Lower lobe of right lung (tissue), 2 donors: ENCODE measurements at regions not wholly inside any gene's neighbourhood (a gene's known extent, or its start where the extent isn't known, plus 50 kb on each side); places are given as distances from the start of the nearest gene placed in this dataset.

Experiments
- ATAC-seq, 2 donors: fragments of 200-7000 bp; cut with Tn5 transposase; one replicate each; pipeline ENCODE4 v1.9.1; 2020 to 2022; ENCODE audit warnings: mild to moderate bottlenecking in 2 of 2, moderate library complexity in 2 of 2
- DNase-seq: peaks from one replicate; pipeline ENCODE4 v3.0.0-alpha.2; 2020
- H3K27ac ChIP-seq: fragments of 200-600 bp; one replicate; pipeline ENCODE4 v1.8.0; 2022
- H3K27me3 ChIP-seq: fragments of 200-600 bp; one replicate; pipeline ENCODE4 v1.8.0; 2022; ENCODE audit warnings: low read depth
- H3K36me3 ChIP-seq: fragments of 200-600 bp; one replicate; pipeline ENCODE4 v1.8.0; 2022; ENCODE audit warnings: mild to moderate bottlenecking
- H3K4me1 ChIP-seq: fragments of 200-600 bp; one replicate; pipeline ENCODE4 v1.8.0; 2022
- H3K4me3 ChIP-seq: fragments of 200-600 bp; one replicate; pipeline ENCODE4 v1.8.0; 2022; ENCODE audit warnings: mild to moderate bottlenecking
- H3K9me3 ChIP-seq: fragments of 200-600 bp; one replicate; pipeline ENCODE4 v1.8.0; 2022
- intact Hi-C: fragments of 100-400 bp; cut with DNase I; formaldehyde crosslinking; loops from one replicate; pipeline ENCODE4 v1.11.0; 2022
- TF ChIP-seq, protein P1 (sequence below): fragments of 200-600 bp; IDR thresholded peaks from one replicate; pipeline ENCODE4 v1.8.0; 2022; ENCODE audit warnings: antibody characterized with exemption, mild to moderate bottlenecking
- donor health status: DM: no; HTN: yes; CAD: no; lungs with severe emphysema.

DNA sequence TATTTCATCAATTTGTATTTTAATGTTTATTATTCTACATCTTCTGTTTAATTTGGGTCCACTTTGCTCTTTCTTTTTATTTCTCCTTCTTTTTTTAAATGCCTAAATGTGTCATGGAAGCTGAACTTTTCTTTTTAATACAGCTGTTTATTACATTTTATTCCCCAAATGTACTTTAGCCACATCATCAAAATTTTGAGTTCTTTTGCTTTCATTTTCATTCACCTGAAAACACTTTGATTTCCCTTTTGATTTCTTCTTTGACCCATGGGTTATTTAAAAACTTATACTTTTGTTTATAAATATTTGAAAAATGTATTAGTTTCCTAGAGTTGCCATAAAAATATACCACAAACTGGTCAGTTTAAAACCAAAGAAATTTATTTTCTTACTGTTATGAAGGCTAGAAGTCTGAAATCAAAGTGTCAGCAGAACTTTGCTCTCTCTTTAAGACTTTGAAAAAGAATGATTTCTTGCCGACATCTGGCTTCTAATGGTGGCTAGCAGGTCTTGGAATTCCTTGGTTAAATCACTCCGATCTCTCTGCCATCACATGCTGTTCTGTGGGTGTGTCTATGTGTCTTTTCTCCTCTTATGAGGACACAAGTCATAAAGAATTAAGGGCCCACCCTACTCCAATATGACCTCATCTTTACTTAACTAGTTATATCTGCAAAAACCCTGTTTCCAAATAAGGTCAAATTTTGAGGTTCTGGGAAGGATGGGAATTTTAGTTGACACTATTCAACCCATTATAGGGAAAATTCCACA lies 225.5 kb downstream of the ANKRD7 start:
- Histone ChIP-seq H3K4me3 (no peak overlapping the region), H3K4me1 (no peaks in the 10 kb centered on the region), H3K36me3 (no peaks in the 10 kb centered on the region), H3K9me3 (no peaks in the 10 kb centered on the region), H3K27me3 (no peaks in the 10 kb centered on the region), H3K27ac (no peak overlapping the region)
- TF ChIP-seq, protein P1, sequence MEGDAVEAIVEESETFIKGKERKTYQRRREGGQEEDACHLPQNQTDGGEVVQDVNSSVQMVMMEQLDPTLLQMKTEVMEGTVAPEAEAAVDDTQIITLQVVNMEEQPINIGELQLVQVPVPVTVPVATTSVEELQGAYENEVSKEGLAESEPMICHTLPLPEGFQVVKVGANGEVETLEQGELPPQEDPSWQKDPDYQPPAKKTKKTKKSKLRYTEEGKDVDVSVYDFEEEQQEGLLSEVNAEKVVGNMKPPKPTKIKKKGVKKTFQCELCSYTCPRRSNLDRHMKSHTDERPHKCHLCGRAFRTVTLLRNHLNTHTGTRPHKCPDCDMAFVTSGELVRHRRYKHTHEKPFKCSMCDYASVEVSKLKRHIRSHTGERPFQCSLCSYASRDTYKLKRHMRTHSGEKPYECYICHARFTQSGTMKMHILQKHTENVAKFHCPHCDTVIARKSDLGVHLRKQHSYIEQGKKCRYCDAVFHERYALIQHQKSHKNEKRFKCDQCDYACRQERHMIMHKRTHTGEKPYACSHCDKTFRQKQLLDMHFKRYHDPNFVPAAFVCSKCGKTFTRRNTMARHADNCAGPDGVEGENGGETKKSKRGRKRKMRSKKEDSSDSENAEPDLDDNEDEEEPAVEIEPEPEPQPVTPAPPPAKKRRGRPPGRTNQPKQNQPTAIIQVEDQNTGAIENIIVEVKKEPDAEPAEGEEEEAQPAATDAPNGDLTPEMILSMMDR, result no peak
- no peak for DNase-seq
- no peak for ATAC-seq
- intact Hi-C loops, result no loop called here

DNA sequence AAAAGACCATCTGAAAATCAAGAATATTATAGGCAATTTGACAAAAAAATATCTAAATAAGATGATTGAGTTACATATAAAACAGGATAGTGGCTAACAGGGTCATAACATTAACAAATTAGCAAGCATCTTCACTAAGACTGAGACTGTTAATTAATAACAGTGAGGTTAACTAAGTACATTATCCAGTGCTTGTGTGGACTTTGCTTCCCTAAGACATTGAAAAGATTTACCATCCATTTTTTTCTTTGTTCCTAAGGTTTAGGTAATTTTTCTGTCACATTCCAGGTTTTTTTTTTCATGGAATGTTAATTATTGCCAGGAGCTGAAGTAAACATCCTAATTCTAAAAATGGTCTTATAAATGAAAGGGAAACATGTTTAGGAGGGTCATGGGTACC lies 227.6 kb downstream of the ANKRD7 start:
- DNase-seq (no peak), ATAC-seq (no peak)
- intact Hi-C loops, result no loop called here
- Histone ChIP-seq H3K27me3 (no peaks in the 10 kb centered on the region), H3K36me3 (no peaks in the 10 kb centered on the region), H3K4me3 (no peak overlapping the region), H3K27ac (no peak overlapping the region), H3K4me1 (no peaks in the 10 kb centered on the region), H3K9me3 (no peaks in the 10 kb centered on the region)
- TF ChIP-seq, protein P1, result no peak

DNA sequence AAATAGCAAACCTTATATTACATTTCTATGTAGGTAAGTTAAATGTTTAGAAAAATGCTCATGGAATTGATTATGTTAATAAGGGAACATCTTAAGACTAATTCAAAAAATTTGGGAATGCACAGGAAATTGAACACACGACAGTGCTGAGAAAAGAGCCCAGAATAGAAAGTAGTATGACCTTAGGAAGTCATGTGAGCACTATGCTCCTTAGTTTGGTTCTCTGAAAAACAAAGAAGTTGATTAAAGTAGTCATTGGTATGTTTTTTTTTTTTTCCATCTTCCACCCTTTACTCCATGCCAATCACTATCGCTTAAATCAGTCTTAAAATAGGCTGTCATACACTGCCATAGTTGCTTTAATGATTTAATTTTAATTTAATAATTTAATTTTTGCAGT lies 242.9 kb downstream of the ANKRD7 start:
- no peak overlapping the region for H3K4me3 ChIP-seq
- ATAC-seq (no peak), DNase-seq (no peak)
- TF ChIP-seq, protein P1, result no peak
- no peaks in the 10 kb centered on the region for H3K27me3 ChIP-seq
- no peaks in the 10 kb centered on the region for H3K9me3 ChIP-seq
- H3K36me3 ChIP-seq, result no peaks in the 10 kb centered on the region
- no peaks in the 10 kb centered on the region for H3K4me1 ChIP-seq
- intact Hi-C loops, result no loop called here
- H3K27ac ChIP-seq, result no peak overlapping the region

DNA sequence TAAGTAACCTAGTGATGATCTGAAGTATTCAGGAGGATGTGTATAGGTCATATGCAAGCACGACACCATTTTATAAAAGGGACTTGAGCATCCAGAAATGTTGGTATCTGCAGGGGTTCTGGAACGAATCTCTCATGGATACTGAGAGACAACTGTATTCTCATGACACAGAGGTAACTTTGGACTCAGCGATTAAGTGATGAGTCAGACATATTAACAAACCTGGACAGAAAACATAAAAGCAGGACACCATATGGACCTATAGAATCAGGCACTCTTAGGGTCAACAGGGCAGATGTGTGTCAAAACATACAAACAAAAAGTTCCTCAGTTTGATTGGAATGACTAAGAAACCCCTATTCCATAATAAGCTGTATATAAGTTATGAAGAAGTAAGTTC lies 248.1 kb downstream of the ANKRD7 start:
- Histone ChIP-seq H3K36me3 (no peaks in the 10 kb centered on the region), H3K4me3 (no peak overlapping the region), H3K9me3 (no peaks in the 10 kb centered on the region), H3K27me3 (no peaks in the 10 kb centered on the region), H3K4me1 (no peaks in the 10 kb centered on the region), H3K27ac (no peak overlapping the region)
- DNase-seq (no peak), ATAC-seq (no peak)
- TF ChIP-seq, protein P1, result no peak
- intact Hi-C loops, result no loop called here

DNA sequence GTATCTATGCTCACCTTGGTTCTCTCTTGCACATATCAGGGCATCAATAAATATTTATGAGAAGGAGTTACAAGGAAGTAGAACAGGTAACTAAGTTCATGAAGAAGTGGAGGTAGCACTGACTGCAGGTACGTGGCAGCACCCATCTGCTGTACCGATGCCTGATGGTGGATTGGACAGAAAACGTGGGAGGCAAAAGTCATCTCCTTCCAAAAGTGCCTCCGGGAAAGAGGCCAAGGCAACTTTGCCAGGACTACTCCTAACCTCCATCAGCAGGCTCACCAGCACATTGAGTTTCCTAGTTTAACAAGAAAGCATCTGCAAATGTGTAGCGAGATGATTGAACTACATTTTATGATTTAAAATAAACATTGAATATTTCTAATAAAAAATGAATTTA lies 248.8 kb downstream of the ANKRD7 start:
- H3K9me3 ChIP-seq, result no peaks in the 10 kb centered on the region
- no peaks in the 10 kb centered on the region for H3K4me1 ChIP-seq
- DNase-seq (no peak), ATAC-seq (no peak)
- H3K4me3 ChIP-seq, result no peak overlapping the region
- intact Hi-C loops, result no loop called here
- H3K27me3 ChIP-seq, result no peaks in the 10 kb centered on the region
- no peaks in the 10 kb centered on the region for H3K36me3 ChIP-seq
- TF ChIP-seq, protein P1, result no peak
- no peak overlapping the region for H3K27ac ChIP-seq
